Astrocyte (in vitro differentiated cells and primary cell): ENCODE measurements at regions not wholly inside any gene's neighbourhood (a gene's known extent, or its start where the extent isn't known, plus 50 kb on each side); places are given as distances from the start of the nearest gene placed in this dataset.

Source experiments
- DNase-seq: peaks from one replicate; pipeline ENCODE4 v3.0.0-alpha.2; 2010; ENCODE audit warnings: low read depth
- FAIRE-seq: peaks from 2 replicates; lab custom pipeline; 2011; peaks lifted over from hg19 to GRCh38; lab: Jason Lieb, UNC
- H2AFZ ChIP-seq: 2 replicates; pipeline ENCODE4 v1.6.0; 2012; ENCODE audit warnings: low read depth, low read length, inconsistent platforms
- H3K27ac ChIP-seq: 2 replicates; pipeline ENCODE4 v1.5.1; 2011; ENCODE audit warnings: low read depth, low read length, inconsistent platforms
- H3K27me3 ChIP-seq: 2 replicates; pipeline ENCODE4 v1.6.0; 2011; ENCODE audit warnings: low read length, inconsistent platforms; ENCODE audit not compliant: insufficient read depth
- H3K36me3 ChIP-seq: 2 replicates; pipeline ENCODE4 v1.5.1; 2011; ENCODE audit warnings: low read length, inconsistent platforms; ENCODE audit not compliant: insufficient read depth
- H3K4me1 ChIP-seq: 2 replicates; pipeline ENCODE4 v1.5.1; 2011; ENCODE audit warnings: low read length, inconsistent platforms; ENCODE audit not compliant: insufficient read depth
- H3K4me2 ChIP-seq: 2 replicates; pipeline ENCODE4 v1.6.0; 2012; ENCODE audit warnings: low read length, inconsistent platforms
- H3K4me3 ChIP-seq: 2 replicates; pipeline ENCODE4 v1.5.1; 2011; ENCODE audit warnings: low read depth, mild to moderate bottlenecking, low read length, inconsistent platforms; ENCODE audit not compliant: insufficient read depth
- H3K79me2 ChIP-seq: 2 replicates; pipeline ENCODE4 v1.6.0; 2012; ENCODE audit warnings: mild to moderate bottlenecking, low read length, inconsistent platforms; ENCODE audit not compliant: insufficient read depth
- H3K9ac ChIP-seq: 2 replicates; pipeline ENCODE4 v1.6.0; 2012; ENCODE audit warnings: mild to moderate bottlenecking, low read length, inconsistent platforms
- H3K9me3 ChIP-seq: 2 replicates; pipeline ENCODE4 v1.5.1; 2012; ENCODE audit warnings: low read depth, mild to moderate bottlenecking, low read length, inconsistent platforms; ENCODE audit not compliant: insufficient read depth
- H4K20me1 ChIP-seq: 2 replicates; pipeline ENCODE4 v1.6.0; 2012; ENCODE audit warnings: low read length, inconsistent platforms; ENCODE audit not compliant: insufficient read depth
- H3K27ac Mint-ChIP-seq: one replicate; pipeline ENCODE4 v1.8.0; 2021; ENCODE audit warnings: mild to moderate bottlenecking, mixed read lengths; ENCODE audit not compliant: unreplicated experiment
- H3K27me3 Mint-ChIP-seq: one replicate; pipeline ENCODE4 v1.8.0; 2021; ENCODE audit warnings: low read depth, mixed read lengths; ENCODE audit not compliant: unreplicated experiment
- H3K36me3 Mint-ChIP-seq: one replicate; pipeline ENCODE4 v1.8.0; 2021; ENCODE audit warnings: low read depth, mixed read lengths; ENCODE audit not compliant: unreplicated experiment
- H3K4me1 Mint-ChIP-seq: one replicate; pipeline ENCODE4 v1.8.0; 2021; ENCODE audit warnings: low read depth, mixed read lengths; ENCODE audit not compliant: unreplicated experiment
- H3K4me3 Mint-ChIP-seq: one replicate; pipeline ENCODE4 v1.8.0; 2021; ENCODE audit warnings: mild to moderate bottlenecking, moderate library complexity, mixed read lengths; ENCODE audit not compliant: unreplicated experiment
- H3K9me3 Mint-ChIP-seq: one replicate; pipeline ENCODE4 v1.8.0; 2021; ENCODE audit warnings: mild to moderate bottlenecking, mixed read lengths; ENCODE audit not compliant: unreplicated experiment
- EZH2 ChIP-seq: IDR thresholded peaks from 2 replicates; pipeline ENCODE4 v1.6.1; 2012; ENCODE audit warnings: mild to moderate bottlenecking, low read length, inconsistent platforms; ENCODE audit not compliant: insufficient read depth
- TF ChIP-seq, protein P1 (sequence below): IDR thresholded peaks from 2 replicates; pipeline ENCODE4 v1.5.1; 2011; ENCODE audit warnings: low read depth, mild to moderate bottlenecking, inconsistent platforms, low read length, moderate library complexity; ENCODE audit not compliant: insufficient read depth

DNA sequence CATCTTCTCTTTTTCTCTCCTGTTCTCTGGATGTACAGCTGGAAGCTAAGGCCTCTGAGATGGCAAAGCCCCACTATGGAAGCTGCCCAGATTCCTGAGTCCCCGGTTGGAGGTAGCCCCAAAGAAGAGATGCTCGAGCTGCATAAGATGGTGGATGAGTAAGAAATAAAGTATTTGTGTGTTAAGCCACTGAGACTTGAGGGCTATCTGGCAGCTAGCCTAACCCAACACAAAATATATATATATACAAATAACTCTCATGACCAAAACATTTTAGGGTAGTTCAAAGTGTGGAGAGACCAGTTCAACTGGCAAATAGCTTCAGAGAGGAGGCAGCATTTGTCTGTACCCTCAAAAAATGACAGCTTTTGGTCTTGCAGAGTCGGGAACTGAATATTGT, 72.4 kb upstream of the PDE1C start:
- H3K27me3 Mint-ChIP-seq = peaks cover 5% of the 10 kb centered on the region
- H3K27me3 ChIP-seq = no peaks in the 10 kb centered on the region
- H2AFZ ChIP-seq = no peak overlapping the region
- no peak for FAIRE-seq
- TF ChIP-seq EZH2 = no peak
- TF ChIP-seq, protein P1, sequence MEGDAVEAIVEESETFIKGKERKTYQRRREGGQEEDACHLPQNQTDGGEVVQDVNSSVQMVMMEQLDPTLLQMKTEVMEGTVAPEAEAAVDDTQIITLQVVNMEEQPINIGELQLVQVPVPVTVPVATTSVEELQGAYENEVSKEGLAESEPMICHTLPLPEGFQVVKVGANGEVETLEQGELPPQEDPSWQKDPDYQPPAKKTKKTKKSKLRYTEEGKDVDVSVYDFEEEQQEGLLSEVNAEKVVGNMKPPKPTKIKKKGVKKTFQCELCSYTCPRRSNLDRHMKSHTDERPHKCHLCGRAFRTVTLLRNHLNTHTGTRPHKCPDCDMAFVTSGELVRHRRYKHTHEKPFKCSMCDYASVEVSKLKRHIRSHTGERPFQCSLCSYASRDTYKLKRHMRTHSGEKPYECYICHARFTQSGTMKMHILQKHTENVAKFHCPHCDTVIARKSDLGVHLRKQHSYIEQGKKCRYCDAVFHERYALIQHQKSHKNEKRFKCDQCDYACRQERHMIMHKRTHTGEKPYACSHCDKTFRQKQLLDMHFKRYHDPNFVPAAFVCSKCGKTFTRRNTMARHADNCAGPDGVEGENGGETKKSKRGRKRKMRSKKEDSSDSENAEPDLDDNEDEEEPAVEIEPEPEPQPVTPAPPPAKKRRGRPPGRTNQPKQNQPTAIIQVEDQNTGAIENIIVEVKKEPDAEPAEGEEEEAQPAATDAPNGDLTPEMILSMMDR = no peak
- no peaks in the 10 kb centered on the region for H3K79me2 ChIP-seq
- H3K27ac Mint-ChIP-seq = peak overlapping the region; percentile 42
- H3K36me3 Mint-ChIP-seq = no peaks in the 10 kb centered on the region
- no peak overlapping the region for H3K4me3 ChIP-seq
- peak; percentile 85 for DNase-seq
- H3K27ac ChIP-seq = peak overlapping the region; percentile 72
- peaks cover 4% of the 10 kb centered on the region for H3K4me1 Mint-ChIP-seq
- no peaks in the 10 kb centered on the region for H3K36me3 ChIP-seq
- peak overlapping the region; percentile 47 for H3K4me2 ChIP-seq
- no peaks in the 10 kb centered on the region for H3K9me3 Mint-ChIP-seq
- peaks cover 3% of the 10 kb centered on the region for H3K9me3 ChIP-seq
- peak overlapping the region; percentile 40 for H3K9ac ChIP-seq
- H3K4me1 ChIP-seq = peaks cover 19% of the 10 kb centered on the region
- no peaks in the 10 kb centered on the region for H4K20me1 ChIP-seq
- no peak overlapping the region for H3K4me3 Mint-ChIP-seq

DNA sequence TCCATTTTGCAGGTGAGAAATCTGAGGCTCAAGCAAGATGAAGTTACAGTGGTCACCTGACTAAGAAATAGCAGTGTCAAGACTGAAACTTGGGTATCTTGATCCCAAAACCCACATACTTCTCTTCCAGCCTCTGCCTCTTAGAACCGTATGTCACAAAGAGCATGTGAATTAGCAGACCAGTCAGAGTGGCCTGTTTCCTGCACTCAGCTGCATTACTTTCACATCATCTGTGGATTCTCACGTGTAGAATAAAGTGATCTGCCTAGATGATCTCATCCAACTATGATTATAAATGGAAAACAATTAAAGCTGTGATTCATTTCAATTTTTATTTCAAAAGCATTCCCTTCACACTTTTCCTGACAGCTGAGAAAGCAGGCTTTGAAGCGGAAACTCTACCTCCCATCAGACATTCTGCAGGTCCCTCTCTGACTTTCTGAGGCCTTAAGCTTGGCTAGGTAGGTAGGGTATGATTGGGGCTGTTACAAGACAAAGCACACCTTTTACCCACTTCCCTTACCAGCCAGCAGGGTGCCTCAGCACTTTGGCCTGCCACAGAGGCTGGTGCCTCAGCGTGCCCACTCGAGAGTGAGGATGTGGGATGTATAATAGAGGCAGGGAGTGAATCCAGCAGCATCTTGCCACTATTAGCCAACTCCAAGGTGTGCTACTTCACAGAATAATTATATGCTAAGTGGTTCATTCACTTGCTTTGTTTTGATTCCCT, 70.2 kb upstream of the PDE1C start:
- no peak overlapping the region for H2AFZ ChIP-seq
- FAIRE-seq (no peak), DNase-seq (no peak)
- no peaks in the 10 kb centered on the region for H3K9me3 ChIP-seq
- peaks cover 9% of the 10 kb centered on the region for H3K4me1 Mint-ChIP-seq
- no peaks in the 10 kb centered on the region for H3K36me3 Mint-ChIP-seq
- H4K20me1 ChIP-seq = no peaks in the 10 kb centered on the region
- H3K4me2 ChIP-seq = no peak overlapping the region
- no peak overlapping the region for H3K4me3 ChIP-seq
- H3K4me1 ChIP-seq = peaks cover 19% of the 10 kb centered on the region
- no peak overlapping the region for H3K27ac ChIP-seq
- H3K36me3 ChIP-seq = no peaks in the 10 kb centered on the region
- H3K27me3 Mint-ChIP-seq = peaks cover 5% of the 10 kb centered on the region
- no peaks in the 10 kb centered on the region for H3K9me3 Mint-ChIP-seq
- H3K27ac Mint-ChIP-seq = no peak overlapping the region
- no peak overlapping the region for H3K4me3 Mint-ChIP-seq
- no peaks in the 10 kb centered on the region for H3K27me3 ChIP-seq
- H3K9ac ChIP-seq = no peak overlapping the region
- H3K79me2 ChIP-seq = no peaks in the 10 kb centered on the region
- TF ChIP-seq, protein P1 = no peak
- no peak for TF ChIP-seq EZH2

DNA sequence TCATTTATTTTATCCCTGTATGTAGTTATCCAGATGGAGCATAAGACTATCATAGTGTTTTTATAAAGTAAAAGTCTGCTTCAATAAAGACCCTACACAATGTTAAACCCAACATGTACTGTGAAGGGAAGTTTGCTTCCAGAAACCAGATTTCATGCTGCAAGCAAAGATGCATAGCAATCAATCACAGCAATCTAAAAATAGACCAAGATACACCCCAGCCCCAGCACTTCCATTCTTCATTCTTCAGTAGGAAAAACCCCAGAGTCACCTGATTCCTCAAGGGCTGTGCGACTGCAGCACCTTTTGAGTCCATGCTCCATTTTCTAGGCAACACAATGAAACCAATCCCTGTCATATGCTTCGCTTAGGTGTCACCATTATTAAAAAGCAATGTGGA, 66.9 kb upstream of the PDE1C start:
- Mint-ChIP-seq H3K27me3 (no peaks in the 10 kb centered on the region), H3K27ac (no peak overlapping the region), H3K4me1 (peaks cover 5% of the 10 kb centered on the region), H3K4me3 (no peak overlapping the region), H3K36me3 (no peaks in the 10 kb centered on the region), H3K9me3 (peaks cover 2% of the 10 kb centered on the region)
- FAIRE-seq = no peak
- Histone ChIP-seq H3K27me3 (no peaks in the 10 kb centered on the region), H4K20me1 (no peaks in the 10 kb centered on the region), H3K4me2 (no peak overlapping the region), H2AFZ (no peak overlapping the region), H3K36me3 (no peaks in the 10 kb centered on the region), H3K9me3 (no peaks in the 10 kb centered on the region), H3K27ac (no peak overlapping the region), H3K79me2 (no peaks in the 10 kb centered on the region), H3K4me1 (peaks cover under 1% of the 10 kb centered on the region), H3K4me3 (no peak overlapping the region), H3K9ac (no peak overlapping the region)
- no peak for DNase-seq
- no peak for TF ChIP-seq EZH2
- TF ChIP-seq, protein P1 = no peak
